C4-2B (cell line): ENCODE measurements at regions not wholly inside any gene's neighbourhood (a gene's known extent, or its start where the extent isn't known, plus 50 kb on each side); places are given as distances from the start of the nearest gene placed in this dataset.

ENCODE experiments used
- CTCF ChIP-seq: fragments of 450-650 bp; conservative IDR thresholded peaks from 2 replicates; pipeline ENCODE4 v1.5.1; 2017; ENCODE audit warnings: mild to moderate bottlenecking
- ZFX ChIP-seq: fragments of 450-650 bp; IDR thresholded peaks from 2 replicates; pipeline ENCODE4 v1.6.1; 2017

DNA sequence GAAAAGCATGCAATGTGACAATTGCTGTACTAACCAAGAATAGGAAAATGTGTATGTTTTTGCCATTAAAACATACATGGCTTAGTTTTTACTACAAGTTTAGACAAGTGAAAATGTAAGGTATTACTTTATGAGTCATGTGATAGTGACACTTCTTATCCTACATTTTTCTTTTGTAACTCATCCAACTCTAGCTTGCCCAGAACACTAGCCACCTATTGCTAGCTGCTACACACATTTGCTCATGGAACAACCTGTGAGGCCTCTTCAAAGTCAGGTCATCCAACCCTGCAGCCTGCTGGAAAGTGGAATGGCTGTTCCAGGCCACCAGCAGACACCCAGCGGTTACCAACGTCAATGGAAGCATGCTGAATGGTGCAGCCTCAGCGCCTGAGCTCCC, 1043.9 kb downstream of the TMEM182 start:
- TF ChIP-seq CTCF (no peak), ZFX (no peak)
